ENCODE measurements at regions not wholly inside any gene's neighbourhood (a gene's known extent, or its start where the extent isn't known, plus 50 kb on each side); places are given as distances from the start of the nearest gene placed in this dataset.
"Not testable (repeated sequence)": the region's sequence is repeated elsewhere in the genome, so short reads cannot be mapped to it uniquely, and the experiment has no call there.

- Histone ChIP-seq H3K4me3 (ENCODE audit: low read length) (no peak overlapping the region), H3K4me1 (ENCODE audit: control insufficient read depth, insufficient read depth, low read length) (peaks cover 22% of the 10 kb centered on the region), H3K36me3 (ENCODE audit: control insufficient read depth, insufficient read depth, low read length) (no peaks in the 10 kb centered on the region), H3K27me3 (ENCODE audit: control insufficient read depth, insufficient read depth, low read length) (no peaks in the 10 kb centered on the region), H3K9me3 (replicated peaks; ENCODE audit: control insufficient read depth, low read depth, low read length) (peaks cover 3% of the 10 kb centered on the region), H3K27ac (ENCODE audit: low read length) (no peak overlapping the region)
- DNase-seq: no peak
- 90% methylated on average over 9 of the region's 10 CpGs for WGBS (ENCODE audit: insufficient coverage)
These were observed 83.2 kb upstream of the USP24 start for GRCh38 chr1:55298167-55298894.

- not testable (repeated sequence) for H3K27ac ChIP-seq (ENCODE audit: low read length); H3K27me3 ChIP-seq (ENCODE audit: control insufficient read depth, insufficient read depth, low read length); DNase-seq; H3K36me3 ChIP-seq (ENCODE audit: control insufficient read depth, insufficient read depth, low read length); H3K4me1 ChIP-seq (ENCODE audit: control insufficient read depth, insufficient read depth, low read length); H3K4me3 ChIP-seq (ENCODE audit: low read length); H3K9me3 ChIP-seq (replicated peaks; ENCODE audit: control insufficient read depth, low read depth, low read length)
- WGBS (ENCODE audit: insufficient coverage): no CpG with 5 or more reads among the region's 6 CpGs
These were observed 81.1 kb upstream of the USP24 start for GRCh38 chr1:55296247-55296646.

- 93% methylated on average over 3 of the region's 5 CpGs for WGBS (ENCODE audit: insufficient coverage)
- H3K27ac ChIP-seq (ENCODE audit: low read length): no peak overlapping the region
- H3K9me3 ChIP-seq (replicated peaks; ENCODE audit: control insufficient read depth, low read depth, low read length): no peaks in the 10 kb centered on the region
- no peak overlapping the region for H3K4me3 ChIP-seq (ENCODE audit: low read length)
- peaks cover 6% of the 10 kb centered on the region for H3K4me1 ChIP-seq (ENCODE audit: control insufficient read depth, insufficient read depth, low read length)
- DNase-seq: no peak
- H3K27me3 ChIP-seq (ENCODE audit: control insufficient read depth, insufficient read depth, low read length): no peaks in the 10 kb centered on the region
- no peaks in the 10 kb centered on the region for H3K36me3 ChIP-seq (ENCODE audit: control insufficient read depth, insufficient read depth, low read length)
These were observed 74.5 kb upstream of the USP24 start for GRCh38 chr1:55289614-55290013.

- Histone ChIP-seq H3K4me1 (ENCODE audit: control insufficient read depth, insufficient read depth, low read length) (peaks cover 6% of the 10 kb centered on the region), H3K9me3 (replicated peaks; ENCODE audit: control insufficient read depth, low read depth, low read length) (no peaks in the 10 kb centered on the region), H3K27ac (ENCODE audit: low read length) (no peak overlapping the region), H3K36me3 (ENCODE audit: control insufficient read depth, insufficient read depth, low read length) (no peaks in the 10 kb centered on the region), H3K4me3 (ENCODE audit: low read length) (no peak overlapping the region), H3K27me3 (ENCODE audit: control insufficient read depth, insufficient read depth, low read length) (no peaks in the 10 kb centered on the region)
- DNase-seq: no peak
- WGBS (ENCODE audit: insufficient coverage): 86% methylated on average over 5 of the region's 7 CpGs
These were observed 73.9 kb upstream of the USP24 start for GRCh38 chr1:55289042-55289441.

- Histone ChIP-seq H3K36me3 (ENCODE audit: control insufficient read depth, insufficient read depth, low read length) (no peaks in the 10 kb centered on the region), H3K9me3 (replicated peaks; ENCODE audit: control insufficient read depth, low read depth, low read length) (no peaks in the 10 kb centered on the region), H3K27ac (ENCODE audit: low read length) (no peak overlapping the region), H3K4me1 (ENCODE audit: control insufficient read depth, insufficient read depth, low read length) (peaks cover 6% of the 10 kb centered on the region), H3K27me3 (ENCODE audit: control insufficient read depth, insufficient read depth, low read length) (no peaks in the 10 kb centered on the region), H3K4me3 (ENCODE audit: low read length) (no peak overlapping the region)
- DNase-seq: no peak
- 73% methylated on average over 8 of the region's 13 CpGs for WGBS (ENCODE audit: insufficient coverage)
These were observed 73.1 kb upstream of the USP24 start for GRCh38 chr1:55288245-55288644.

- Histone ChIP-seq H3K4me1 (ENCODE audit: control insufficient read depth, insufficient read depth, low read length) (peaks cover 6% of the 10 kb centered on the region), H3K27ac (ENCODE audit: low read length) (no peak overlapping the region), H3K36me3 (ENCODE audit: control insufficient read depth, insufficient read depth, low read length) (no peaks in the 10 kb centered on the region), H3K9me3 (replicated peaks; ENCODE audit: control insufficient read depth, low read depth, low read length) (no peaks in the 10 kb centered on the region), H3K4me3 (ENCODE audit: low read length) (no peak overlapping the region), H3K27me3 (ENCODE audit: control insufficient read depth, insufficient read depth, low read length) (no peaks in the 10 kb centered on the region)
- DNase-seq: no peak
- 76% methylated on average over 4 of the region's 9 CpGs for WGBS (ENCODE audit: insufficient coverage)
These were observed 72.6 kb upstream of the USP24 start for GRCh38 chr1:55287723-55288122.

GRCh38 chr1:55286856-55287602 is 71.9 kb upstream of the USP24 start:
- Histone ChIP-seq H3K27me3 (ENCODE audit: control insufficient read depth, insufficient read depth, low read length) (no peaks in the 10 kb centered on the region), H3K36me3 (ENCODE audit: control insufficient read depth, insufficient read depth, low read length) (no peaks in the 10 kb centered on the region), H3K4me3 (ENCODE audit: low read length) (no peak overlapping the region), H3K9me3 (replicated peaks; ENCODE audit: control insufficient read depth, low read depth, low read length) (no peaks in the 10 kb centered on the region), H3K27ac (ENCODE audit: low read length) (no peak overlapping the region), H3K4me1 (ENCODE audit: control insufficient read depth, insufficient read depth, low read length) (peaks cover 6% of the 10 kb centered on the region)
- no peak for DNase-seq
- WGBS (ENCODE audit: insufficient coverage): 75% methylated on average over 4 of the region's 5 CpGs

GRCh38 chr1:55285834-55286233 is 70.7 kb upstream of the USP24 start:
- H3K4me1 ChIP-seq (ENCODE audit: control insufficient read depth, insufficient read depth, low read length): peaks cover 6% of the 10 kb centered on the region
- no peaks in the 10 kb centered on the region for H3K36me3 ChIP-seq (ENCODE audit: control insufficient read depth, insufficient read depth, low read length)
- H3K27me3 ChIP-seq (ENCODE audit: control insufficient read depth, insufficient read depth, low read length): no peaks in the 10 kb centered on the region
- H3K27ac ChIP-seq (ENCODE audit: low read length): no peak overlapping the region
- H3K4me3 ChIP-seq (ENCODE audit: low read length): no peak overlapping the region
- WGBS (ENCODE audit: insufficient coverage): 100% methylated on average over 1 of the region's 2 CpGs
- H3K9me3 ChIP-seq (replicated peaks; ENCODE audit: control insufficient read depth, low read depth, low read length): no peaks in the 10 kb centered on the region
- no peak for DNase-seq

GRCh38 chr1:55284856-55285255 is 69.7 kb upstream of the USP24 start:
- Histone ChIP-seq H3K9me3 (replicated peaks; ENCODE audit: control insufficient read depth, low read depth, low read length) (no peaks in the 10 kb centered on the region), H3K27me3 (ENCODE audit: control insufficient read depth, insufficient read depth, low read length) (no peaks in the 10 kb centered on the region), H3K4me3 (ENCODE audit: low read length) (no peak overlapping the region), H3K4me1 (ENCODE audit: control insufficient read depth, insufficient read depth, low read length) (peaks cover 6% of the 10 kb centered on the region), H3K27ac (ENCODE audit: low read length) (no peak overlapping the region), H3K36me3 (ENCODE audit: control insufficient read depth, insufficient read depth, low read length) (no peaks in the 10 kb centered on the region)
- peak; percentile 85 for DNase-seq
- WGBS (ENCODE audit: insufficient coverage): 0% methylated on average over 1 of the region's 4 CpGs

GRCh38 chr1:55282058-55282457 is 66.9 kb upstream of the USP24 start:
- Histone ChIP-seq H3K4me3 (ENCODE audit: low read length) (no peak overlapping the region), H3K9me3 (replicated peaks; ENCODE audit: control insufficient read depth, low read depth, low read length) (no peaks in the 10 kb centered on the region)

More at GRCh38 chr1:55282058-55282457, 66.9 kb upstream of the USP24 start:
- Histone ChIP-seq H3K4me1 (ENCODE audit: control insufficient read depth, insufficient read depth, low read length) (peaks cover 10% of the 10 kb centered on the region), H3K27ac (ENCODE audit: low read length) (no peak overlapping the region), H3K27me3 (ENCODE audit: control insufficient read depth, insufficient read depth, low read length) (no peaks in the 10 kb centered on the region), H3K36me3 (ENCODE audit: control insufficient read depth, insufficient read depth, low read length) (no peaks in the 10 kb centered on the region)
- no peak for DNase-seq
- WGBS (ENCODE audit: insufficient coverage): no CpG with 5 or more reads among the region's 1 CpG
